ENCODE measurements at regions not wholly inside any gene's neighbourhood (a gene's known extent, or its start where the extent isn't known, plus 50 kb on each side); places are given as distances from the start of the nearest gene placed in this dataset.

GRCh38 chr7:110205899-110206298 lies 885.0 kb upstream of the LRRN3 start:
- H3K4me3 ChIP-seq (ENCODE audit: low read depth, low read length), result no peak overlapping the region
- peak; percentile 21 for DNase-seq (ENCODE audit: low read depth)
- TF ChIP-seq CTCF (conservative IDR thresholded peaks at IDR 0.05; ENCODE audit: low read depth, low read length), result no peak

GRCh38 chr7:110209884-110210283 lies 881.0 kb upstream of the LRRN3 start:
- DNase-seq (ENCODE audit: low read depth), result no peak
- no peak overlapping the region for H3K4me3 ChIP-seq (ENCODE audit: low read depth, low read length)
- no peak for TF ChIP-seq CTCF (conservative IDR thresholded peaks at IDR 0.05; ENCODE audit: low read depth, low read length)

- DNase-seq (ENCODE audit: low read depth), result no peak
- H3K4me3 ChIP-seq (ENCODE audit: low read depth, low read length), result no peak overlapping the region
- no peak for TF ChIP-seq CTCF (conservative IDR thresholded peaks at IDR 0.05; ENCODE audit: low read depth, low read length)
Measured at GRCh38 chr7:110210941-110211608, 879.9 kb upstream of the LRRN3 start.

- H3K4me3 ChIP-seq (ENCODE audit: low read depth, low read length), result no peak overlapping the region
- TF ChIP-seq CTCF (conservative IDR thresholded peaks at IDR 0.05; ENCODE audit: low read depth, low read length), result no peak
- DNase-seq (ENCODE audit: low read depth), result peak; percentile 8
Measured at GRCh38 chr7:110224643-110225042, 866.3 kb upstream of the LRRN3 start.

- DNase-seq (ENCODE audit: low read depth), result no peak
- TF ChIP-seq CTCF (conservative IDR thresholded peaks at IDR 0.05; ENCODE audit: low read depth, low read length), result no peak
- no peak overlapping the region for H3K4me3 ChIP-seq (ENCODE audit: low read depth, low read length)
Measured at GRCh38 chr7:110246118-110246517, 844.8 kb upstream of the LRRN3 start.

- H3K4me3 ChIP-seq (ENCODE audit: low read depth, low read length), result no peak overlapping the region
- TF ChIP-seq CTCF (conservative IDR thresholded peaks at IDR 0.05; ENCODE audit: low read depth, low read length), result no peak
- DNase-seq (ENCODE audit: low read depth), result no peak
Measured at GRCh38 chr7:110253093-110253492, 837.8 kb upstream of the LRRN3 start.

GRCh38 chr7:110257673-110258072 lies 833.3 kb upstream of the LRRN3 start:
- DNase-seq (ENCODE audit: low read depth), result no peak
- no peak for TF ChIP-seq CTCF (conservative IDR thresholded peaks at IDR 0.05; ENCODE audit: low read depth, low read length)
- no peak overlapping the region for H3K4me3 ChIP-seq (ENCODE audit: low read depth, low read length)
